ENCODE measurements at regions not wholly inside any gene's neighbourhood (a gene's known extent, or its start where the extent isn't known, plus 50 kb on each side); places are given as distances from the start of the nearest gene placed in this dataset.
A peak's percentile ranks its signal among the peaks of the same experiment; 100 is the strongest.
"Not testable (repeated sequence)": the region's sequence is repeated elsewhere in the genome, so short reads cannot be mapped to it uniquely, and the experiment has no call there.

DNA sequence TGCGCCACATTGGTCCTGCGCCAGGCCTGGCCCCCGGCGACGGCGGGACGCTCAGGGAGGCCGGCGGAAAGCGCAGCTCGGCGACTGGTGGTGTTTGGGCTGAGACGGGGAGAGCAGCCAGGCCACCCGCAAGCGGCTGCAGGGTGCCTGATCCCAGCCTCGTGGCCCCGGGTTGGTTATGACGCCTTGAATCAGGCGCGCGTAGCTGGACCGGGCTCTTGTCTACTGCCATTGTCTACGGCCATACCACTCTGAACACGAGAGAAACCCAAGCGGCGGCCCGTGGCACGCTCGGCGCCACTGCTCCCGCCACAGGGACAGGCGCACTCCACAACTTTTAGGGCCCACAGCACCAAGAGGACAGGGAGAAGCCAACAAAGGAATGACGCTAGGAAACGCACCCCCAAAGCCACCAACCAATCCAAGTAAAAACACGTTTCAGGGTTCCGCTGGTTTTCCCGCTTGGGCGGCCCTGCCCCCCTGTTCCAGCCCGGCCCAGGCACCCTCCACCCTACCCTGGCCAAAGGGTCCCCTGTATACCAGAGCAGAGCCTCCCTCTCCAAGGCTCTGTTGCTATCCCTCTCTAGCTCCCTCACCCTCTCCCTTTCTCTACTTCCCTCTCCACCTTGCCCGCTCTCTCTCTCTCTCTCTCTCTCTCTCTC, 1849.3 kb upstream of the DEFB115 start:
- TF ChIP-seq POLR2A (IDR thresholded peaks at IDR 0.05): no peak
- TF ChIP-seq EP300 (IDR thresholded peaks at IDR 0.05): no peak
- no peak for TF ChIP-seq CTCF (IDR thresholded peaks at IDR 0.05)
- DNase-seq (ENCODE audit: low spot score in 2 of 2): no peak
- no peak overlapping the region for H3K4me3 ChIP-seq
- no peaks in the 10 kb centered on the region for H3K36me3 ChIP-seq
- no peak overlapping the region for H3K27ac ChIP-seq
- peaks cover 0 to 21% (median 0%) of the 10 kb centered on the region in 4 donors for H3K4me1 ChIP-seq
- H3K9me3 ChIP-seq: peaks cover 0 to 3% (median 1%) of the 10 kb centered on the region in 4 donors
- 49 to 60% methylated on average over 38 to 40 of the region's 40 CpGs for WGBS, 2 donors
- H3K27me3 ChIP-seq: no peaks in the 10 kb centered on the region

GRCh38 chr20:29408707-29409106, 1848.8 kb upstream of the DEFB115 start:
- peaks cover 0 to 21% (median 0%) of the 10 kb centered on the region in 4 donors for H3K4me1 ChIP-seq
- not testable (repeated sequence) for H3K36me3 ChIP-seq; H3K4me3 ChIP-seq; H3K27ac ChIP-seq; DNase-seq (ENCODE audit: low spot score in 2 of 2); H3K9me3 ChIP-seq; H3K27me3 ChIP-seq
- 52 to 65% methylated on average over 17 of the region's 17 CpGs for WGBS, 2 donors

DNA sequence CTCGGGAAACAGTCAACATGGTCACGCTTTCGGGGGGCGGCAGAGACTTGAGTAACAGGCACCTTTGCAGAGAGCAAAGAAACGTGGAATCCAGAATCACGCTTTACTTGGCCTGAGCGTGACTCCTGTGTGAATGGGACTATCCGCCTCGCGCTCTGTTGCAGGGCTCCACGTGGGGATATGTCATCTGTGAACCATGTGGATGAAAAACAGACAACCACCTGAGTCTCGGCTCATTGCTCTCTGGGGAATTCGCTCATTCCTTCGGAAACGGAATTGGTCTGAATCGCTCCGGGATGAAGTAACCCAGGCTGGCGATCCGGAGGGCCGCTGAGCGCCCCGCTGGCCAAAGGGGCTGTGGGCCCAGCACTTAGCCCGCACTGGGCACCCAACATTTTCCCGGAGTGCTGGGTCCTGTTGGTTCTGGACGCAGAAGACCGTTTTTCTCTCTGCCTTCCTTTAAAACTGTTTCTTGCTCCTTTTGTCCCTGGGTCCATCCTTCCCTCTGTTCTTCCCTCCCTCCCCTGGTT, 1848.2 kb upstream of the DEFB115 start:
- not testable (repeated sequence) for H3K9me3 ChIP-seq; H3K36me3 ChIP-seq; H3K4me3 ChIP-seq; DNase-seq (ENCODE audit: low spot score in 2 of 2); H3K27me3 ChIP-seq; H3K27ac ChIP-seq
- peaks cover 0 to 21% (median 0%) of the 10 kb centered on the region in 4 donors for H3K4me1 ChIP-seq
- 50 to 62% methylated on average over 26 of the region's 26 CpGs for WGBS, 2 donors

GRCh38 chr20:29409833-29410805, 1847.3 kb upstream of the DEFB115 start:
- Histone ChIP-seq H3K9me3 (peaks cover 0 to 3% (median 1%) of the 10 kb centered on the region in 4 donors), H3K36me3 (no peaks in the 10 kb centered on the region), H3K4me3 (peak overlapping the region in 1 of 4 donors; percentile 46), H3K4me1 (peaks cover 0 to 21% (median 0%) of the 10 kb centered on the region in 4 donors), H3K27ac (no peak overlapping the region), H3K27me3 (no peaks in the 10 kb centered on the region)
- no peak for DNase-seq (ENCODE audit: low spot score in 2 of 2)
- 43 to 57% methylated on average over 51 to 53 of the region's 57 CpGs for WGBS, 2 donors
- TF ChIP-seq CTCF (IDR thresholded peaks at IDR 0.05): no peak
- no peak for TF ChIP-seq EP300 (IDR thresholded peaks at IDR 0.05)
- no peak for TF ChIP-seq POLR2A (IDR thresholded peaks at IDR 0.05)

- peaks cover 0 to 21% (median 0%) of the 10 kb centered on the region in 4 donors for H3K4me1 ChIP-seq
- H3K9me3 ChIP-seq: peaks cover 0 to 3% (median 1%) of the 10 kb centered on the region in 4 donors
- no peaks in the 10 kb centered on the region for H3K27me3 ChIP-seq
- H3K4me3 ChIP-seq: peak overlapping the region in 1 of 4 donors; percentile 46
- TF ChIP-seq EP300 (IDR thresholded peaks at IDR 0.05): no peak
- no peak for TF ChIP-seq CTCF (IDR thresholded peaks at IDR 0.05)
- no peak for TF ChIP-seq POLR2A (IDR thresholded peaks at IDR 0.05)
- no peaks in the 10 kb centered on the region for H3K36me3 ChIP-seq
- H3K27ac ChIP-seq: no peak overlapping the region
- 50 to 58% methylated on average over 41 to 44 of the region's 44 CpGs for WGBS, 2 donors
- DNase-seq (ENCODE audit: low spot score in 2 of 2): no peak
These were observed 1846.5 kb upstream of the DEFB115 start for GRCh38 chr20:29410806-29411457.

GRCh38 chr20:29411458-29411820, 1846.0 kb upstream of the DEFB115 start:
- H3K27me3 ChIP-seq; H3K9me3 ChIP-seq; H3K36me3 ChIP-seq; H3K27ac ChIP-seq; DNase-seq (ENCODE audit: low spot score in 2 of 2): not testable (repeated sequence)
- Histone ChIP-seq H3K4me3 (peak overlapping the region in 1 of 4 donors; percentile 46), H3K4me1 (peaks cover 0 to 21% (median 0%) of the 10 kb centered on the region in 4 donors)
- 46 to 67% methylated on average over 30 of the region's 30 CpGs for WGBS, 2 donors

All from tibial nerve (tissue), 4 donors.